ENCODE measurements at regions not wholly inside any gene's neighbourhood (a gene's known extent, or its start where the extent isn't known, plus 50 kb on each side); places are given as distances from the start of the nearest gene placed in this dataset.

DNA sequence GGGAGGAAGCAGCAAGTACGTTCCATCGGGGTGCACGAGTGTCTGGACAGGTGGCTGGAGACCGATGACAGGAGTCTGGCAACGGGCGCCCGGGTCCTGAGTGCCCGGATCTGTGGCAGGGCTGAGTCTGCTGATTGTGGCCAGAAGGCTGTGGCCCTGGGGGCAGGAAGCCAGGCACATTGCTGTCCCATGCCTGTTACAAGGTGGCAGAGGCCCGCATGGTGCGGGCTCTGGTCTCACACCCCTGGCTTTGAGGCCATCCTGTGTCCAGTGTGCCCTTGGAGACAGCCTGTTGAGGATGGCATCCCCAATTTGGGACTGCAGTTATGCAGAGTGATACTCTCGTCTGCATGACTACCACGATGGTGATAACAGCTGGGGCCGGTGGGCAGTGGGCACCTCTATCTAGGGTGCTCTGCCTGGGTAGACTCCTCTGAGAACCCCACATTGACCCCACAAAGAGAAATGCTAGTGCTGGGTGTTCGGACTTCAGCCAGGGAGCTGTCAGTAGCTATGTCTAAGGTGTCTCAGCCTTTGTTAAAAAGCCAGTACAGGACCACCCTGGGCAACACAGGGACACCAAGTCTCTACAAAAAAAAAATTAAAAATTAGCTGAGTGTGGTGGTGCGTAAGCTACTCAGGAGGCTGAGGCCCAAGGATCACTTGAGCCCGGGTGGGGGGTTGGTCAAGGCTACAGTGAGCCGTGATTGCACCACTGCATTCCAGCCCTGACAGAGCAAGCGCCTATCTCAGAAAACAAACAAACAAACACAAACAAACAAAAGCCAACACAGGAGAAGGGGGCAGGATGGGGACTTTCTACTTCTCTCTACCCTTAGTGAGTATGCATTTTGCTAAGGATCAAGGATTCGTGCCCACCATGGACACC is 88.3 kb downstream of the RHOB start:
- Histone ChIP-seq H3K9me3 (ENCODE audit: control insufficient read depth, insufficient read depth, low read depth, low read length) (no peaks in the 10 kb centered on the region), H3K4me3 (ENCODE audit: low read depth, low read length) (no peak overlapping the region), H3K4me1 (ENCODE audit: control insufficient read depth, insufficient read depth, low read length) (no peaks in the 10 kb centered on the region), H3K27ac (ENCODE audit: extremely low read depth, low read depth, low read length) (no peak overlapping the region), H3K36me3 (ENCODE audit: control insufficient read depth in 2 of 2, insufficient read depth in 1 of 2, low read length in 2 of 2) (no peaks in the 10 kb centered on the region)
- TF ChIP-seq RBAK (tag by site-specific recombination; IDR thresholded peaks at IDR 0.05), result no peak
- no peak for TF ChIP-seq ZNF112 (tag by site-specific recombination; IDR thresholded peaks at IDR 0.05)
- TF ChIP-seq ZBTB1 (tag by site-specific recombination; IDR thresholded peaks at IDR 0.05), result no peak
- TF ChIP-seq, protein P1, sequence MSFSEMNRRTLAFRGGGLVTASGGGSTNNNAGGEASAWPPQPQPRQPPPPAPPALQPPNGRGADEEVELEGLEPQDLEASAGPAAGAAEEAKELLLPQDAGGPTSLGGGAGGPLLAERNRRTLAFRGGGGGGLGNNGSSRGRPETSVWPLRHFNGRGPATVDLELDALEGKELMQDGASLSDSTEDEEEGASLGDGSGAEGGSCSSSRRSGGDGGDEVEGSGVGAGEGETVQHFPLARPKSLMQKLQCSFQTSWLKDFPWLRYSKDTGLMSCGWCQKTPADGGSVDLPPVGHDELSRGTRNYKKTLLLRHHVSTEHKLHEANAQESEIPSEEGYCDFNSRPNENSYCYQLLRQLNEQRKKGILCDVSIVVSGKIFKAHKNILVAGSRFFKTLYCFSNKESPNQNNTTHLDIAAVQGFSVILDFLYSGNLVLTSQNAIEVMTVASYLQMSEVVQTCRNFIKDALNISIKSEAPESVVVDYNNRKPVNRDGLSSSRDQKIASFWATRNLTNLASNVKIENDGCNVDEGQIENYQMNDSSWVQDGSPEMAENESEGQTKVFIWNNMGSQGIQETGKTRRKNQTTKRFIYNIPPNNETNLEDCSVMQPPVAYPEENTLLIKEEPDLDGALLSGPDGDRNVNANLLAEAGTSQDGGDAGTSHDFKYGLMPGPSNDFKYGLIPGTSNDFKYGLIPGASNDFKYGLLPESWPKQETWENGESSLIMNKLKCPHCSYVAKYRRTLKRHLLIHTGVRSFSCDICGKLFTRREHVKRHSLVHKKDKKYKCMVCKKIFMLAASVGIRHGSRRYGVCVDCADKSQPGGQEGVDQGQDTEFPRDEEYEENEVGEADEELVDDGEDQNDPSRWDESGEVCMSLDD (tag by site-specific recombination; IDR thresholded peaks at IDR 0.05), result no peak
- CTCF ChIA-PET, result interaction anchor here (1.2 to 1.9 kb wide), 2 partner anchors 10 to 82 kb away, joined by 4 to 6 read pairs; no protein-coding TSS in a partner anchor
- POLR2A ChIA-PET, result interaction anchor here (0.7 to 1.0 kb wide), 2 partner anchors 85 to 88 kb away, joined by 3 to 4 read pairs; partner anchors contain the start of gene RHOB

DNA sequence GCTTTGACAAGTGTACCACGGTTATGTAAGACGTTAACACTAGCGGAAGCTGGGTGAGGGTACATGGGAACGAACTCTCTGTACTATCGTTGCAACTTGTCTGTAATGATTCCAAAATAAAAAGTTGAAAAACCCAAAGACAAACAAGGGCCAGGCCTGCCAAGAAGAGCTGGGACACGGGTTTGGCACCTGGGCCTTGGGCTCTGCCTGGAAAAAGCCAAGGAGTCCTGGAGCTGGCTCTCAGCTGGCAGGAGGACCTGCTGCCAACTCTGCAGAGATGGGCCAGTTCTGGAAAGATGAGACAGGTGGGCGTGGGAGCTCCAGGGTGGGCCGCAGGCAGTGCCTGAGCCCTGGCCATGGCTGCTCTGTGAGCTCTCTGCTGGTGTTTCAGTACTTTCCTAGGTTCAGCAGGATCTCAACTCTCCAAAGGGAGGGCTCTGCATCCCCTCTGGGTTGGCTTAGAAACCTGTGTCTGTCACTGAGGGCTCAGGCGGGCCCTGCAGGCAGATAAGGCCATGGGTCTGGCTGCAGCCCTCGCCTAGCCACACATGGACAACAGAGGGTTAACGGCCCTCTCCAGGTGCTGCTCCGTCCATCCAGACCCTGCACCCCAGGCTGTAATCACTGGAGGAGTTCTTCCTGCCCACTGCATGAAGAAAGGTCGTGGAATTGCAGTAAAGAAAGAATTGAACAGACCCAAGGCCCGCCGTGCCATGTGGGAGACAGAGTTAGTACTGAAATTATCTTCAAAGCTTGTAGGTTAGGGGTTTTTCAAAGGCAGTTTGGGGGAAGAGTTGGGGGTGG is 89.9 kb downstream of the RHOB start:
- Histone ChIP-seq H3K36me3 (ENCODE audit: control insufficient read depth in 2 of 2, insufficient read depth in 1 of 2, low read length in 2 of 2) (no peaks in the 10 kb centered on the region), H3K27ac (ENCODE audit: extremely low read depth, low read depth, low read length) (no peak overlapping the region), H3K9me3 (ENCODE audit: control insufficient read depth, insufficient read depth, low read depth, low read length) (no peaks in the 10 kb centered on the region), H3K4me1 (ENCODE audit: control insufficient read depth, insufficient read depth, low read length) (no peaks in the 10 kb centered on the region), H3K4me3 (ENCODE audit: low read depth, low read length) (no peak overlapping the region)
- TF ChIP-seq ZXDB (tag by site-specific recombination; IDR thresholded peaks at IDR 0.05) (no peak), ZNF549 (tag by site-specific recombination; IDR thresholded peaks at IDR 0.05) (no peak), SCRT1 (tag by site-specific recombination; IDR thresholded peaks at IDR 0.05; ENCODE audit: borderline replicate concordance) (no peak), ZFP69B (tag by site-specific recombination; IDR thresholded peaks at IDR 0.05) (no peak), ZNF341 (tag by site-specific recombination; IDR thresholded peaks at IDR 0.05; ENCODE audit: low read depth) (no peak), ZNF792 (tag by site-specific recombination; IDR thresholded peaks at IDR 0.05) (no peak), ZNF626 (tag by site-specific recombination; IDR thresholded peaks at IDR 0.05) (no peak), ZNF596 (tag by site-specific recombination; IDR thresholded peaks at IDR 0.05) (no peak), ZNF561 (tag by site-specific recombination; IDR thresholded peaks at IDR 0.05; ENCODE audit: borderline replicate concordance) (no peak)
- TF ChIP-seq, protein P2, sequence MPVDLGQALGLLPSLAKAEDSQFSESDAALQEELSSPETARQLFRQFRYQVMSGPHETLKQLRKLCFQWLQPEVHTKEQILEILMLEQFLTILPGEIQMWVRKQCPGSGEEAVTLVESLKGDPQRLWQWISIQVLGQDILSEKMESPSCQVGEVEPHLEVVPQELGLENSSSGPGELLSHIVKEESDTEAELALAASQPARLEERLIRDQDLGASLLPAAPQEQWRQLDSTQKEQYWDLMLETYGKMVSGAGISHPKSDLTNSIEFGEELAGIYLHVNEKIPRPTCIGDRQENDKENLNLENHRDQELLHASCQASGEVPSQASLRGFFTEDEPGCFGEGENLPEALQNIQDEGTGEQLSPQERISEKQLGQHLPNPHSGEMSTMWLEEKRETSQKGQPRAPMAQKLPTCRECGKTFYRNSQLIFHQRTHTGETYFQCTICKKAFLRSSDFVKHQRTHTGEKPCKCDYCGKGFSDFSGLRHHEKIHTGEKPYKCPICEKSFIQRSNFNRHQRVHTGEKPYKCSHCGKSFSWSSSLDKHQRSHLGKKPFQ (tag by site-specific recombination; IDR thresholded peaks at IDR 0.05), result no peak
- TF ChIP-seq, protein P3, sequence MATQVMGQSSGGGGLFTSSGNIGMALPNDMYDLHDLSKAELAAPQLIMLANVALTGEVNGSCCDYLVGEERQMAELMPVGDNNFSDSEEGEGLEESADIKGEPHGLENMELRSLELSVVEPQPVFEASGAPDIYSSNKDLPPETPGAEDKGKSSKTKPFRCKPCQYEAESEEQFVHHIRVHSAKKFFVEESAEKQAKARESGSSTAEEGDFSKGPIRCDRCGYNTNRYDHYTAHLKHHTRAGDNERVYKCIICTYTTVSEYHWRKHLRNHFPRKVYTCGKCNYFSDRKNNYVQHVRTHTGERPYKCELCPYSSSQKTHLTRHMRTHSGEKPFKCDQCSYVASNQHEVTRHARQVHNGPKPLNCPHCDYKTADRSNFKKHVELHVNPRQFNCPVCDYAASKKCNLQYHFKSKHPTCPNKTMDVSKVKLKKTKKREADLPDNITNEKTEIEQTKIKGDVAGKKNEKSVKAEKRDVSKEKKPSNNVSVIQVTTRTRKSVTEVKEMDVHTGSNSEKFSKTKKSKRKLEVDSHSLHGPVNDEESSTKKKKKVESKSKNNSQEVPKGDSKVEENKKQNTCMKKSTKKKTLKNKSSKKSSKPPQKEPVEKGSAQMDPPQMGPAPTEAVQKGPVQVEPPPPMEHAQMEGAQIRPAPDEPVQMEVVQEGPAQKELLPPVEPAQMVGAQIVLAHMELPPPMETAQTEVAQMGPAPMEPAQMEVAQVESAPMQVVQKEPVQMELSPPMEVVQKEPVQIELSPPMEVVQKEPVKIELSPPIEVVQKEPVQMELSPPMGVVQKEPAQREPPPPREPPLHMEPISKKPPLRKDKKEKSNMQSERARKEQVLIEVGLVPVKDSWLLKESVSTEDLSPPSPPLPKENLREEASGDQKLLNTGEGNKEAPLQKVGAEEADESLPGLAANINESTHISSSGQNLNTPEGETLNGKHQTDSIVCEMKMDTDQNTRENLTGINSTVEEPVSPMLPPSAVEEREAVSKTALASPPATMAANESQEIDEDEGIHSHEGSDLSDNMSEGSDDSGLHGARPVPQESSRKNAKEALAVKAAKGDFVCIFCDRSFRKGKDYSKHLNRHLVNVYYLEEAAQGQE (tag by site-specific recombination; IDR thresholded peaks at IDR 0.05), result no peak
- POLR2A ChIA-PET, result interaction anchor here (3.0 kb wide), 1 partner anchor 90 kb away, joined by 13 read pairs; the partner anchor contains the start of gene RHOB
- CTCF ChIA-PET, result interaction anchor here (0.6 kb wide), 1 partner anchor 97 kb away, joined by 4 read pairs; no protein-coding TSS in a partner anchor

All from HEK293 (cell line).